ENCODE measurements at regions not wholly inside any gene's neighbourhood (a gene's known extent, or its start where the extent isn't known, plus 50 kb on each side); places are given as distances from the start of the nearest gene placed in this dataset.
"Not testable (repeated sequence)": the region's sequence is repeated elsewhere in the genome, so short reads cannot be mapped to it uniquely, and the experiment has no call there.

- no peak overlapping the region for H3K4me3 ChIP-seq
- no peaks in the 10 kb centered on the region for H3K36me3 ChIP-seq
- peaks cover 0 to 7% of the 10 kb centered on the region in 2 donors for H3K9me3 ChIP-seq
- no peaks in the 10 kb centered on the region for H3K27me3 ChIP-seq
- no peak for DNase-seq
- WGBS, 2 donors (ENCODE audit: low coverage in 1 of 2) = 82% methylated on average over 2 of the region's 3 CpGs; no CpG with 5 or more reads in 1 of the 2 donors
- in situ Hi-C loops (cut with MboI; ENCODE audit: low pct_ligation_motif_present in 1 of 4, low pct_unique_long_range_greater_than_20kb in 1 of 4, low sequenced_read_pairs in 3 of 4) (no loop called here), intact Hi-C loops (cut with DNase I; ENCODE audit: low total_unique reads) (no loop called here)
- TF ChIP-seq EP300 (IDR thresholded peaks at IDR 0.05; ENCODE audit: low read depth) (no peak), POLR2A (IDR thresholded peaks at IDR 0.05) (no peak), CTCF (IDR thresholded peaks at IDR 0.05) (no peak), POLR2AphosphoS5 (IDR thresholded peaks at IDR 0.05) (no peak)
- H3K27ac ChIP-seq = no peak overlapping the region
- H3K4me1 ChIP-seq = peaks cover 0 to under 1% (median 0%) of the 10 kb centered on the region in 4 donors
Observed at GRCh38 chr2:234357666-234358065, 139.2 kb downstream of the ARL4C start.

- Histone ChIP-seq H3K27me3 (no peaks in the 10 kb centered on the region), H3K4me1 (no peaks in the 10 kb centered on the region), H3K4me3 (no peak overlapping the region), H3K27ac (no peak overlapping the region), H3K9me3 (peaks cover 0 to 11% of the 10 kb centered on the region in 2 donors), H3K36me3 (no peaks in the 10 kb centered on the region)
- intact Hi-C loops (cut with DNase I; ENCODE audit: low total_unique reads) = no loop called here
- in situ Hi-C loops (cut with MboI; ENCODE audit: low pct_ligation_motif_present in 1 of 4, low pct_unique_long_range_greater_than_20kb in 1 of 4, low sequenced_read_pairs in 3 of 4) = no loop called here
- WGBS, 2 donors (ENCODE audit: low coverage in 1 of 2) = 61 to 76% methylated on average over 6 of the region's 6 CpGs
- no peak for DNase-seq
- no peak for TF ChIP-seq EP300 (IDR thresholded peaks at IDR 0.05; ENCODE audit: low read depth)
- TF ChIP-seq POLR2AphosphoS5 (IDR thresholded peaks at IDR 0.05) = no peak
- no peak for TF ChIP-seq CTCF (IDR thresholded peaks at IDR 0.05)
- TF ChIP-seq POLR2A (IDR thresholded peaks at IDR 0.05) = no peak
Observed at GRCh38 chr2:234355808-234356365, 141.0 kb downstream of the ARL4C start.

- Histone ChIP-seq H3K27ac (no peak overlapping the region), H3K9me3 (peaks cover 0 to 11% of the 10 kb centered on the region in 2 donors), H3K27me3 (no peaks in the 10 kb centered on the region), H3K4me1 (no peaks in the 10 kb centered on the region), H3K4me3 (no peak overlapping the region), H3K36me3 (no peaks in the 10 kb centered on the region)
- TF ChIP-seq EP300 (IDR thresholded peaks at IDR 0.05; ENCODE audit: low read depth) = no peak
- TF ChIP-seq POLR2AphosphoS5 (IDR thresholded peaks at IDR 0.05) = no peak
- TF ChIP-seq CTCF (IDR thresholded peaks at IDR 0.05) = no peak
- no peak for TF ChIP-seq POLR2A (IDR thresholded peaks at IDR 0.05)
- intact Hi-C loops (cut with DNase I; ENCODE audit: low total_unique reads) = no loop called here
- in situ Hi-C loops (cut with MboI; ENCODE audit: low pct_ligation_motif_present in 1 of 4, low pct_unique_long_range_greater_than_20kb in 1 of 4, low sequenced_read_pairs in 3 of 4) = no loop called here
- WGBS, 2 donors (ENCODE audit: low coverage in 1 of 2) = 34 to 60% methylated on average over 3 to 12 of the region's 12 CpGs
- DNase-seq = no peak
Observed at GRCh38 chr2:234355021-234355720, 141.7 kb downstream of the ARL4C start.

GRCh38 chr2:234352270-234352669 lies 144.6 kb downstream of the ARL4C start:
- WGBS, 2 donors (ENCODE audit: low coverage in 1 of 2) = 98% methylated on average over 7 of the region's 7 CpGs; no CpG with 5 or more reads in 1 of the 2 donors
- TF ChIP-seq POLR2AphosphoS5 (IDR thresholded peaks at IDR 0.05) (no peak), POLR2A (IDR thresholded peaks at IDR 0.05) (no peak), CTCF (IDR thresholded peaks at IDR 0.05) (no peak), EP300 (IDR thresholded peaks at IDR 0.05; ENCODE audit: low read depth) (no peak)
- intact Hi-C loops (cut with DNase I; ENCODE audit: low total_unique reads) (no loop called here), in situ Hi-C loops (cut with MboI; ENCODE audit: low pct_ligation_motif_present in 1 of 4, low pct_unique_long_range_greater_than_20kb in 1 of 4, low sequenced_read_pairs in 3 of 4) (no loop called here)
- Histone ChIP-seq H3K27me3 (no peaks in the 10 kb centered on the region), H3K36me3 (no peaks in the 10 kb centered on the region), H3K4me3 (no peak overlapping the region), H3K27ac (no peak overlapping the region), H3K9me3 (peaks cover 0 to 11% of the 10 kb centered on the region in 2 donors), H3K4me1 (no peaks in the 10 kb centered on the region)
- DNase-seq = no peak

GRCh38 chr2:234351866-234352265 lies 145.0 kb downstream of the ARL4C start:
- in situ Hi-C loops (cut with MboI; ENCODE audit: low pct_ligation_motif_present in 1 of 4, low pct_unique_long_range_greater_than_20kb in 1 of 4, low sequenced_read_pairs in 3 of 4); H3K27ac ChIP-seq; H3K4me3 ChIP-seq; intact Hi-C loops (cut with DNase I; ENCODE audit: low total_unique reads); H3K27me3 ChIP-seq; H3K4me1 ChIP-seq; H3K36me3 ChIP-seq; DNase-seq: not testable (repeated sequence)
- peaks cover 0 to 11% of the 10 kb centered on the region in 2 donors for H3K9me3 ChIP-seq
- 92 to 93% methylated on average over 2 to 10 of the region's 10 CpGs for WGBS, 2 donors (ENCODE audit: low coverage in 1 of 2)

All from transverse colon (tissue), 4 donors.